HG02678 (cell line): ENCODE measurements at regions not wholly inside any gene's neighbourhood (a gene's known extent, or its start where the extent isn't known, plus 50 kb on each side); places are given as distances from the start of the nearest gene placed in this dataset.

Experiments
- ATAC-seq: cut with Tn5 transposase; IDR thresholded peaks from one replicate; pipeline ENCODE4 v1.9.1; 2021; ENCODE audit warnings: mild to moderate bottlenecking, moderate library complexity; ENCODE audit not compliant: unreplicated experiment

DNA sequence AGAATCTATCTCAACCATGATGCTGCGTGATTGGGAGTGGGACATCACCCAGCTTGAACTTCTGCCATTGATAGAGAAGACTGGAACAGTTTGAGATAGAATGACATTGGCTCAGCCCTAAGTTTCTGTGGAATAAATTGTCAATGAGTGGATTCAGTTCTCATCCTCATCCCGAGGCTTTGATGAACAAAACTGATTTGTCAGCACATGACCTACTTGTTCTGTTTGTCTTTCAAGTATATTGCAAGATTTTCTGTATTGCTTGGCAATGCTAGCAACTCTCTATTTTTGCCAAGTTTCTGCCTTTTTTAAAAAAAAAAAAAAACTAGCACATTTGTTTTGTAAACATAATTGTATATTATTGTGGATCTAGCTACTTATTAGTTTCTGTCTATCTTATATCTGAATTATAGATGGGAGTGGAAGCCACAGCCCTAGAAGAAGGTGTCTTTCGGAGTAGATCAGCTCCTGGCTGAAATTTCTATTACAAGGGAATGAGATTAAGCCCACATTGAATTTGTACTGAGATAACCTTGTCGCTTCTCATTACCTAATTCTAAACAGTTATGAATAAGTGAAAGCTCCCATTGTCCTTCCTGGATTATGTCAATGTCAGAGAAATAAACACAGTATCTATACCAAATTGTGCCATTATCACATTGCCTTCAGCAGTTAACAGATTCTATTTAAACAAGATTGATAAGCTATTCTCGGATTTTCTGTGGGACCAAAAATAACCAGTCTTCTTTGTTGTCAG, 166.1 kb downstream of the TNFSF13B start:
- ATAC-seq: no peak

DNA sequence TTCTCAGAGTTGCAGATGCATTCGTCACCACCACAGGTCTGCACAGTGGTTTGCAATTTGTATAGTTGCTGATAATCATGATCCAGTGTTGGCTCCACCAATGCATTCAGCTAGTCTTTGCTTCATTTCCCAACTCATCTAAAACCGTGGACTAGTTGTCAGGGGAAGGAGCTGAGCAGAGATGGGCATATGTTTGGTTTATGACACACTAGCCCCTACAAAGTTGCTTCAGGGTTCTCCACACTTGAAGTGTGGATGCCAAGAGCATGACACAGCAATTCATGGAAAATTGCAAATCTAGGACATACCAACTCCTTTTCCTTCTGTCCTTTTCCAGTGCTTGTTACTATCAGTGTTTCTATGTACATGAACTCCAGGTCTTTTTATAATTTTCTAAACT, 168.0 kb downstream of the TNFSF13B start:
- ATAC-seq: no peak

- ATAC-seq: no peak
These were observed 170.0 kb downstream of the TNFSF13B start for GRCh38 chr13:108439556-108439955.

DNA sequence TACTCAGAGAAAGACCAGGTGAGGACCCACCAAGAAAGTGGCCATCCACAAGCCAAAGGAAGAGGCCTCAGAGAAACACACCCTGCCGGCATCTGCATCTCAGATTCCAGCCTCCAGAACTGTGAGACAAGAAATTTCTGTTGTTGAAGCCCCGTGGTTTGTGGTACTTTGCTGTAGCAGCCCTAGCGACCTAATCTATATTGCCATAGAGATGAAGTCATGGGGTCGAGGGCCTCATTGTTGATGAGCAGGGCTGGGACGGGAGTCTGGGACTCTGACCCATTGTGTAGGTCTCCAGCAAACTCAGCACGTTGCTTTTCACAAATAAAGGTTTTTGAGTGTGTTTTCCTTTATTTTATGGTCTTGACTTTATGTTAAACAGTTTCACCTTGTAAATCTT, 174.9 kb downstream of the TNFSF13B start:
- no peak for ATAC-seq

DNA sequence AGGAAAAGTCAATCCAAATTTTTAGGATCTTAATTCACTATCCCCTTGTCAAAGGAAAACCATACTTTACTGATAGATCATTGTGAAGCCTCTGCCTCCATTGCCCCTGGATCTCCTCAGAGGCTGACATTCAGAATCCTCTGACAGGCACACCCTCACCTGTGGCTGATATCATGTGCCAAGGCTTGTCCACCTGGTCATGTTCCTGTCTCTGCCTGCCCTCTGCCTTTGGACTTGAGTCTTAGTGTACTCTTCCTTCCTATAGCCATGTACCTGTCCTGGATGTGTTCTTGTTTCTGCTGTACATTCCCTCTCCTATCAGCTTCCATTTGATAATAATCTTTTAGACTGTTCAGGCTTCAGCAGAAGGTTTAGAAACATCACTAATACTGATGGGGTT, 179.4 kb downstream of the TNFSF13B start:
- no peak for ATAC-seq

- ATAC-seq: no peak
These were observed 178.3 kb upstream of the MYO16 start for GRCh38 chr13:108451121-108451520.

- ATAC-seq: no peak
These were observed 174.1 kb upstream of the MYO16 start for GRCh38 chr13:108455320-108455719.

DNA sequence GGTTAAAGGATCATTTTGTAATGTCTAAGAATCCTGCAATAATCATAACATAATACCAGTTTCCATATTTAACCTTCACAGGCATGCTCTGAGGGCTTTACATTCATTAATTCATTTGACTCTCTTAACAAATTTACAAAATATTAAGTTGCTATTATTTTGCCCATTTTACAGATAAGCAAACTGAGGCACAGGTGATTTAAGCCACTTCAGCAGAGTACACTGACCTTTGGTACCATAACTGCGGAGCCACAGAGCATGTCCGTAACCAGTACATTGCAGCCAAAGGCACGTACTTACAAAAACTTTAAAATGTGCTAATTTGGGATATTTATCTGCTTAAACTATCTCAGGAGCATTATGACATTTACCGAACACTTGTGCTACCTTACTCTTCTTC, 169.4 kb upstream of the MYO16 start:
- ATAC-seq: no peak

DNA sequence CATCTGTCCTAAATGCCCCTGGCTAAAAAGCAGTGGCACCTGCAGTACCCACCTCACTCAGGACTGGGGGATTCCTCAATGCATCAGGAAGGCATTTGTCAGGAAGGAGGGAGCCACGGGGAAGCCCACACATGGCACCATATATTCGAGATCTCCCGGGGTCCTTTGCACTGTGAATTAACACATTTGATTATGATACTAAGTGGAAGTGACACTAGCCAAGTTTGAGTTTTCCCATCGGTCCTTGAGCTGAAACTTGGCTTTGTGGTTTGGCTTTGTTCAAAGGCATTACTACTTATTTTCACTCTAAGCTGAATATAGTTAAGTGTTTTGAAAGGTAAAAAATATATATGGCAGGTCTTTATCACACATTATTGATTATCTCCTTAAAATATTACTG, 168.7 kb upstream of the MYO16 start:
- no peak for ATAC-seq

GRCh38 chr13:108463340-108463739, 166.1 kb upstream of the MYO16 start:
- peak; percentile 39 for ATAC-seq

- no peak for ATAC-seq
These were observed 158.5 kb upstream of the MYO16 start for GRCh38 chr13:108470921-108471320.

- no peak for ATAC-seq
These were observed 154.2 kb upstream of the MYO16 start for GRCh38 chr13:108475181-108475580.

DNA sequence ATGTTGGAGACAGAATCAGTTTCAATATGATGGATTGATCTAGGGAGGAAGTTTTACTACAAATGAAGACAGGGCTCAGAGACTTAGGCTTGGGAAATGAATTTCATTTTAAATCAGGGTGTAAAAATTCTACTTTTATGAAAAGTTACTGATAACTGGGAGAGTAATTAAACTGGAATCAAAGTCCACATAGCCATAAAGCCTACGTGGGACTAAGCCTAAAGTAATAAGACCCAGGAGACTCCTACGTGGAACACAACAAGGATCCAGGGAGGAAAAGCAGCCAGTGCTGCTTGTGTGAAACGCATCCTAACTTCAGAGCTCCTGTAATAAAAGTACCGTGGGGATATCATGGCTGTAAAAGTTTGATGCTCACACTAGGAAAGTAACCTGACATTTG, 152.0 kb upstream of the MYO16 start:
- ATAC-seq: no peak

GRCh38 chr13:108478179-108478578, 151.2 kb upstream of the MYO16 start:
- ATAC-seq: no peak

DNA sequence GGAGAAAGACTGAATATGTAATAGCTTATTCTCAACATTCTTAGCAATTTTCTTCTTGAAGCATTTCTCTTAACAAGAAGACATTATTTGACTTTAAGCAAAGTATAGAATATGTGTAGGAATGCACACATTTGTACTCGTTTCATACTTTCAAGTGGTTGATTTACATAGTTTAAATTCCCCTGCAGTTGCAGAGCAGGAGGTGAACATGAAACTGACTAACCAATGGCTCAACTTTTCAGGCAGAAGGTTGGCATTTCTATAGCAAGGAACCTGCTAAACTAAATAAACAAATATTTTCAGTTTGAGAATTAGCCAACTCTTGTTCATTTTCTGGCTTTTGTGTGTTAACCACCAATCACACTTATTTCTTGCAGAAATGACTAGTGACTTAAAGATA, 145.4 kb upstream of the MYO16 start:
- ATAC-seq: no peak

DNA sequence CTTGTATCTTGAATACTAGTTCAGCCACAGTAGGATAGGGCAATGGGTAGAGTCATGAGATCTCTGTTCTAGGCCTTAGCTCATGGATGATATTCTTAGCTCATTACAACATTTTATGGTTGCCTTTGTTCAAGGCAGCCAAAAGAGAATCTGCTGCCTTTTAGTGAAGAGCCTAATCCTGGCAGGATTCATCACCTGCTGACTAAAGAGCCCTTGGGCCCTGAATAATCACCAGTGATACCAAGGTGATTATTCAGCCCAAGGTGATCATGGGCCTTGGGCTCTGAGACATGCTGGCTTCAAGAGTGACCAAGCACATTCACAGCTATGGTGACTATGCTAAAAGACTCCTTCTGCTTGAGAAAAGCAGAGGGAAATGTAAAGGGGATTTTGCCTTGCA, 143.3 kb upstream of the MYO16 start:
- no peak for ATAC-seq

DNA sequence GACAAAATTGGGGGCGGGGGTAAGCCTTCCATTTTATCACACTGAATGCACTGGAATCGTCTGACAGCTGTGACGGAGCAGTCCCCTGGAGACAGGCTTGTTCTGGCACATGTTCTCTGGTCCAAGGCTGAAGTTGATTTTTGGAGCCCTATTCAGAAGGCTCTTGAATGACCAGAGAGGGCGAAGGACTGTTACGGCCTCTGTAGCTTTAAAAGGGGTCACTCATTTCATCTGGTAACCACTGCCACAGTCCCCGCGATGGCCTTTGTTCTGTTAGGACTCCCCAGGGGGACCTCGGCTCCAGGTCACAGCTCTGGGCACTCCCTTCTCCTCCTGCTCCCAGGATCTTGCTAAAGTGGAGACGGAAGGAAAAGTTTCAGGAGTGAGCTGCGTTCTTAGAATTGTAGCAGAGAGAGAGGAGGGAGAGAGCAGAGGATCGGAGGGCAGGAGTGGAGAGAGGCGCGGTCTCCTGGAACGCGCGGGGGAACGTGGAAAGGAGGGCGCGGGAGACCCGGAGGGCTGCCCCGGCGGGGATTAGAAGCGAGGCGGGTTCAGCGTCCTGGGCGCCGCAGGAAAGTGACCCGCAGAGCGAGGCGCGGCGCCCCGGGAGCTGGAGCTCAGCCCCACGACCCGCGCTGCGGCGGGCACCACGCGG, 134.3 kb upstream of the MYO16 start:
- no peak for ATAC-seq

GRCh38 chr13:108495646-108496361, 133.6 kb upstream of the MYO16 start:
- ATAC-seq: no peak

GRCh38 chr13:108496362-108497210, 132.8 kb upstream of the MYO16 start:
- no peak for ATAC-seq

GRCh38 chr13:108500711-108501110, 128.7 kb upstream of the MYO16 start:
- no peak for ATAC-seq

DNA sequence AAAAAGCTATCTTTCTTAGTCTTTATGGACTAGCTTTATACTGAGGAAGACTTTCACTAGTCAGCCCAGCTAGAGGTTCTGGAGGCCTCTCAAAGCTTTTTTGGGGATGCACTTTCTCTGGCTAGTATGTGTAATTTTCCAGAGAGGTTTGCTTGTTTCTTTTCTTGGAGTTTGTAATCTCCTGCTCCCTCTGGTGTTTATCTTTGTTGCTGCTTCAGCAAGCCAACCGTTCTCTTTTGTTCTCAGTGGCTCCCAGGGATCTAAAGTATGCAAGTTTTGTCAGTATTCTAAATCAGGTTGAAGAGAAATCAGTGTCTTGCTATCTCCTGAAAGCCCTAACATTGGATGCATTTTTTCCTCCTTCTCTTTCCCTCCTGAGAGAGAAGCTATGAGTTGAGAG, 121.1 kb upstream of the MYO16 start:
- ATAC-seq: no peak
